Esophagus squamous epithelium (tissue), 4 donors: ENCODE measurements at regions not wholly inside any gene's neighbourhood (a gene's known extent, or its start where the extent isn't known, plus 50 kb on each side); places are given as distances from the start of the nearest gene placed in this dataset.

Experiments used
- CTCF ChIP-seq, 6 experiments: fragments of 450-650 bp in 4 of 6; fragments of 200-600 bp in 2 of 6; sonication (generic) in 2 of 6; IDR thresholded peaks; one replicate each; pipeline ENCODE4 v1.5.1; 2016 to 2019; ENCODE audit warnings: antibody characterized with exemption in 6 of 6, mild to moderate bottlenecking in 4 of 6, moderate library complexity in 4 of 6
- POLR2A ChIP-seq, 4 donors: fragments of 450-650 bp; IDR thresholded peaks; one replicate each; pipeline ENCODE4 v1.6.1; 2017; ENCODE audit warnings: antibody characterized with exemption in 4 of 4, mild to moderate bottlenecking in 4 of 4, moderate library complexity in 3 of 4

GRCh38 chr2:11974573-11974972 lies 228.1 kb downstream of the LPIN1 start:
- no peak for TF ChIP-seq CTCF (IDR thresholded peaks at IDR 0.05)
- no peak for TF ChIP-seq POLR2A (IDR thresholded peaks at IDR 0.05)
